DMS114 treated with DMSO at 0.1 percent for 48 hours (cell line): ENCODE measurements at regions not wholly inside any gene's neighbourhood (a gene's known extent, or its start where the extent isn't known, plus 50 kb on each side); places are given as distances from the start of the nearest gene placed in this dataset.
"Not testable (repeated sequence)": the region's sequence is repeated elsewhere in the genome, so short reads cannot be mapped to it uniquely, and the experiment has no call there.

Experiments used
- DNase-seq: peaks from one replicate; lab custom pipeline; 2025; ENCODE audit not compliant: unreplicated experiment; lab: John Stamatoyannopoulos, UW

GRCh38 chr2:185984670-185985069, 246.1 kb downstream of the FSIP2 start:
- no peak for DNase-seq

DNA sequence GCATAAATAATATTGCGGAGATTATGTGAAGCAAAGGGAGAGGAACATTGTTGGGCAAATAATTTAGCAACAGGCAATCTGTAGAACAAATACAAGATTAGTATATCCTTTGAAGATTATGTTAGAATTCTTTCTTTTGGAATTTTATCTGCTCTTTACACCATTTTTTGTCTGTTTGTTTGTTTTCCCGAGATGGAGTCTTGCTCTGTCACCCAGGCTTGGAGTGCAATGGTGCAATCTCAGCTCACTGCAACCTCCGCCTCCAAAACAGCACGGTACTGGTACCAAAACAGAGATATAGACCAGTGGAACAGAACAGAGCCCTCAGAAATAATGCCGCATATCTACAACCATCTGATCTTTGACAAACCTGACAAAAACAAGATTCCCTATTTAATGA, 250.3 kb downstream of the FSIP2 start:
- not testable (repeated sequence) for DNase-seq

DNA sequence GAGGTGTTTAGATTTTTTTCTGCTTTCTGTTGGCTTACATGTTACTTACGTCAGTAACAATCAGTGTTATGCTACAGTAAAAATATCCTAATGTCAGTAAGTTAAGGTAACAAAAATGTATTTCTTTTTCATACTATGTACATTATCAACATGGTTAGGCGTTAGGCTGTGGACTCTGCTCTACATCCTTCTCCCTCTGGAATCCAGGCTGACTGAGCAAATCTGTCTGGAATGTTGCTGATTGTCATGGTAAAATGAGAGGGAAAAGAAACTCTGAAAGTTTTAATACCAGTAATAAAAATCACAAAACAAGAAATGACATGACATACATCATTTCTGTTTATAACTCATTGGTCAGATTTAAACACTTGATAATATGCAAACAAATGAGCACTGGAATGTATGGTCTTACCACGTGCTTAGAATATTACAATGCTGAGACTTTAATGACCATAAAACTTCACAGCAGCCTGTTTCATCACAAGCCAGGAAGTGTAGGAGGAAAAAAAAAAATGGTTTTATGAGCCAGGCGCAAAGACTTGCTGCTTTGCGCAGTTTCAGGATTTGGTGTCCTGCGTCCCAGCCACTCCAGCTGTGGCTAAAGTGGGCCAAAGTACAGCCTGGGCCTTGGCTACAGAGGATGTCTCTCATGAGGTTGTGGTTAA, 252.4 kb downstream of the FSIP2 start:
- DNase-seq = no peak

DNA sequence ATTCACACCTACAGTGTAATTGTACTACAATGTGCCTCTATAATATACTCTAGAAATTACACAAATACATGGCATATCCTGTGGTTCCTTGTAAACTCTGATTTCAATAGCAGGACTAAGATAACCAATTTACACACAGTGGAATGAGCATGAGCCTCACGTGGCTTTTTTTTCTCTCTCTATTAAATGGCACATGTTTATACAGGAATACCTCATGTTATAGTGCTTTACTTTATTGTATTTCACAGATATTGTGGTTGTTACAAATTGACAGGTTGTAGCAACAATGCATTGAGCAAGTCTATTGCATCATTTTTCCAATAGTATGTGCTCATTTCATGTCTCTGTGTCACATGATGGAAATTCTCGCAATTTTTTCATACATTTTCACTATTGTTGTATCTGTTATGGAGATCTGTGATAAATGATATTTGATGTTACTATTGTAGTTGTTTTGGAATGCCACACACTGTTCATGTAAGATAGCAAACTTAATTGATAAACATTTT, 260.0 kb downstream of the FSIP2 start:
- DNase-seq = no peak

DNA sequence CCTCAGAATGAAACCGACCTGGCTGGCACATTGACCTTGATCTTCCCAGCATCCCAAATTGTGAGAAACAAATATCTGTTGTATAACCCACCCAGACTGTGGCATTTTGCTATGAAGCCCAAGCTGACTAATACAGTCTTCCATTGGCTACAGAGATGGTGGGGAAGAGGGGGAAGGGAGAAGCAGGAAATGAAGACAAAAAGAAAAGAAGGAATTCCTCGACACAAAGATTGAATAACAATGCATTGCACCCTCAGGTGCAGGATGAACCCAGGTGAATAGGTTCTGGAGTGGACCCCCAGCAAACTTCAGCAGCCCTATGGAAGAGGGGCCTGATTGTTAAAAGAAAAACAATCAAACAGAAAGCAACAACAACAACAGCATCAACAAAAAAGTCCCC, 270.7 kb downstream of the FSIP2 start:
- DNase-seq = no peak

GRCh38 chr2:186017278-186017677, 278.7 kb downstream of the FSIP2 start:
- DNase-seq = no peak

- no peak for DNase-seq
Measured at GRCh38 chr2:186024921-186025320, 286.3 kb downstream of the FSIP2 start.

DNA sequence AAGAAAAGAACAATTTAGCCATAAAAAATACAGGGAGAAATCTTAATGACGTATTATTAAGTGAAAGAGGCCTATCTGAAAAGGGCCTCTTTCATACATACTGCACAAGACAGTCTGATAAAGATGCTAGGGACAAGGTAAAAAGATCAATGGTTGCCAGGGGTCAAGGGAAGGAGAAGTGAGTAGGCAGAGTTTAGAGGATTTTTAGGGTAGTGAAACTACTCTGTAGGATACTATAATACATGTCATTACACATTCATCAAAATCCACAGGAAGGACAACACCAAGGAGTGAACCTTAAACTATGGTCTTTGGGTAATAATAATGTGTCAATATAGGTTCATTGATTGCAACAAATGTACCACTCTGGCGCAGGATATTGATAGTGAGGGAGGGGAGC, 289.3 kb downstream of the FSIP2 start:
- no peak for DNase-seq

DNA sequence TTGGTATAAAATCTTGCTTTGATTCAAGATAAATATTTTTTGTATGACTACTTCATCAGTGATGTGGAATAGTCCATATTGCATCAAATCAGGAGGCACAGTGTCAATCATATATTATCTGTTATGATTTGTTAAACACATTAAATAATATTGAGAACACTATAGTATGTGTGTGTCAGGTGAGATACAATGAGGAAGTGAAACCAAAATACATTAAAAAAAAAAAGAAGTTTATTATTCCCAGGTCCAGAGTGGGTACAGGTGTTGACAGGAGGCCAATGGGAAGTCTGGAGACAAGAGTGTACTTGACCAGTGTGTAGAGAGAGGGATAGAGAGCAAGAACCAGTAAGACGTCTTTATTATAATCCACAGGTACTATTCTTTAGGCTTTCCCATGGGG, 292.6 kb downstream of the FSIP2 start:
- DNase-seq = no peak

- DNase-seq = no peak
Measured at GRCh38 chr2:186032102-186032738, 293.6 kb downstream of the FSIP2 start.

GRCh38 chr2:186032930-186033329, 294.3 kb downstream of the FSIP2 start:
- no peak for DNase-seq

DNA sequence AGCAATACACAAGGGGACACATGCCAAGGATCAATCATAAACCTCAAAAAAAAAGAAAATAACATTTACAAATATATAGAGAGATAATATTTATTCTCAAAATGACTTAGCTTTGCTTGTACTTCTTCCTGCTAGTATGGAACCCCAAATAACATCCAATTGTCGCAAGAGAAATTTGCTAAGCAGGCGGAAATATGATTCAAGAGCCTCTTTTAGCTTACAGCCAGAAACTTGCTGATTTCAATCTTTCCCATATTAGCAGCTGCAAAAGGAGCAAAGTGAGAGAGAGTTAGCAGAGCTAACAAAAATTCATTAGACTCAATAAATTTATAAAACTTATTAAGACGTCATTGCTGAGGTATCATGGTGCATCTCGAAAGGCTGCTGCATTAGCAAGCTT, 294.9 kb downstream of the FSIP2 start:
- no peak for DNase-seq

DNA sequence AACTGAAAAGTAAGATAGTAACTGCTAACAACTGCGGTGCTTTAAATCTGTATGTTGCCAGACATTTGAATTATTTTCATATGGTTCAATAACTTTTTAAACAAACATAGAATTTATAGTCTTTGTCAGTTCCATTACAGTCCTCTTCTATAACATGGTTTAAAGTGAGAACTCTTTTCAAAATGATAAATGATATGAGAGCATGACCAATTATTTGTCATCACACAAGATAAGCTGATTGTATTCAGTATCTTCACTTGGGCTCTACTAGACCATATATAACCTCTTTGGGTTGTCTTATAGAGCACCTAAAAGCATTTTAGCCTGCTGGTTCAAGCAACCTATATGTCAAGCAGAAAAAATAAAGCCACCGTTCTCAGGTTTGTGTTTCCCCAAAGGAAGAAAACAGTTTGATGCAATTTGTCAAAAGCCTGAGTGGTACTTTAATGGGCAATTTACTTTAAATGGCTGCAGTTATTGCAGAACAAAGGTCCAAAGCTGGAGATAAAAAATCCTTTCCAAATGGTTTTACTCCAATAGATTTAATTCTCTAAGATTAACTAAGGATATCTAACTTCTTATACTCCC, 298.4 kb downstream of the FSIP2 start:
- no peak for DNase-seq

DNA sequence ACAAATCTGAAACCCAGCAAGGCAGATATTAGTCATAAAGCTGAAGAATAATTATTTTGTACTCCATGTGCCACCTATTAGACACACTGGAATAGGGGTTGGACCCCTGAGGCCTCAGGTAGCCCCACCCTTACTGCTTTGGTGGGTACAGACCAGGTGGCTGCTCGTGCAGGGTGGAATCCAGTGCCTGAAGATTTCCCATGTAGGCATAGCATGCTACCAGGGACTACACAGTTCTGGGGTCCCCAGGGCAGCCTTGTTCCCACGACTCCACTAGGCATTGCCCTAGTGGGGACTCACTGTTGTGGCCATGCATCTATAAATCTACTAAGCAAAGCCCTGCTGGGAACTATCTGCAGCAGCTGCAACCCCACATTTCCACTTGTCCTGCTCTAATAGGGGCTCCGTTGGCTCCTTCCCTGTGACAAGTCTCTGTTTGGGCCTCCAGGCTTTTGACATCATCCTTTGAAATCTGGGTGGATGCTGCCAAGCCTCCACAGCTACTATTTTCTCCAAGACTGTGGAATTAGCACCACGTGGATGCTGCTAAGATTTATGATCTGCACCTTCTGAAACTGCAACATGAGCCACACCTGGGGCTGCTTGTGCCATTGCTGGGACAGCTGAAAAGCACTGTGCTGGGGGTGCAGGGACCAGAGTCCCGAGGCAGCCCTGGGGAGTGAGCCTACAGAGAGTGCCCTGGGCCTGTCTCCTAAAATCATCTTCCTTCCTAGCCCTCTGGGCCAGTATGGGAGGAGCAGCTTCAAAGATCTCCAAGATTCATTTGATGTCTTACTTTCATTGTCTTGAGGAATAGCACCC, 303.8 kb downstream of the FSIP2 start:
- no peak for DNase-seq

DNA sequence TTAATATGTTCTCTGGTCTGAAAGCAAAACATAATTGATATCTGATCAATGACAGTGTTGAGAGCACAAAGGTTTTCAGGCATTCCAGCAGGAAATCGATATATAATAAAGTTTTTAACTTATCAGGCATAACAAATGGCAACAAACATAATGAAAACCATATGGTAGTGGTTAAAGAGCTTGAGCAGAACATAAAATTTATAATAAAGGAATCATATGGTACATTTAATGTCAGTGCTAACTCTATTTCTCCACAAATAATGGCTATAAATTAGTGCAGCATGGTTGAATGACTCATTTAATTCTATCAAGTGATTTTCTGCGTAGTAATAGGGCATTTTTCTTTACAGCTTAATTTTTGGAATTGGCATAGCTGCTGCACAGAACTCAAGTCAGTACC, 306.2 kb downstream of the FSIP2 start:
- DNase-seq = no peak

DNA sequence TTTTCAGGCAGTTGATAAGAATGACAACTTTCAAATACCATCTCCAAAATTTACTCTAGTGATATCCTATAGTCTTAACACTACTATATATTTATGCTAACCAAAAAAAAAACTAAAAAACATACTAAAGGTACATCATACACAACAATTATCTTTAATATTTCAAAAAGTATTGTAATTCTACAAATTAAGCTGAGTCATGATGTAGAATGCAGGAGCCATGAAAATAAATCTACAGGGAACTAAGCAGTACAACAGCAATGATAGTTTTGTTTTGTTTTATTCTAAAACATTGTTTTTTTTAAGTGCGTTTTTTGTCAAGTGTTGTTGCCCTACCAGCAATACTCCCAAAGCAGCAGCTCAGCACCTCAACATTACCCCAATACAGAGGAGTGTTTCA, 314.3 kb downstream of the FSIP2 start:
- DNase-seq = no peak

- no peak for DNase-seq
Measured at GRCh38 chr2:186058614-186059013, 320.0 kb downstream of the FSIP2 start.

DNA sequence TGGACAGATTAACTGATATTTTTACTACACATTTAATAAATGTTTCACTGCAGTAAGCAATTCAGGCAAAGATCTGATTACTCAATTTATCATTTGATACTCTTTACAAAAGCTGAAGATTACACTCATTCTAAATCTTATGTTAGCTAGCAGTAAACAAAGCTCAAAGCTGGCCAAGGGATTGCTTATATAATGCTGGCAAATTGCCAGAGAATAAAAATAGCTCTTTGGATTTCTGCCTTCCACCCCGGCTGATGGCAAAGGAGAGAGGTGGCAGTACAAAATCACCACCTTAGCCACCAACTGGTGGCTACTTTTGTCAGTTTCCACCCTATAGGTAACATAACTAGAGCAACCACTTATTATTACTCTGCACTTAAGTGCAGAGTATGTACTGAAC, 320.5 kb downstream of the FSIP2 start:
- no peak for DNase-seq

DNA sequence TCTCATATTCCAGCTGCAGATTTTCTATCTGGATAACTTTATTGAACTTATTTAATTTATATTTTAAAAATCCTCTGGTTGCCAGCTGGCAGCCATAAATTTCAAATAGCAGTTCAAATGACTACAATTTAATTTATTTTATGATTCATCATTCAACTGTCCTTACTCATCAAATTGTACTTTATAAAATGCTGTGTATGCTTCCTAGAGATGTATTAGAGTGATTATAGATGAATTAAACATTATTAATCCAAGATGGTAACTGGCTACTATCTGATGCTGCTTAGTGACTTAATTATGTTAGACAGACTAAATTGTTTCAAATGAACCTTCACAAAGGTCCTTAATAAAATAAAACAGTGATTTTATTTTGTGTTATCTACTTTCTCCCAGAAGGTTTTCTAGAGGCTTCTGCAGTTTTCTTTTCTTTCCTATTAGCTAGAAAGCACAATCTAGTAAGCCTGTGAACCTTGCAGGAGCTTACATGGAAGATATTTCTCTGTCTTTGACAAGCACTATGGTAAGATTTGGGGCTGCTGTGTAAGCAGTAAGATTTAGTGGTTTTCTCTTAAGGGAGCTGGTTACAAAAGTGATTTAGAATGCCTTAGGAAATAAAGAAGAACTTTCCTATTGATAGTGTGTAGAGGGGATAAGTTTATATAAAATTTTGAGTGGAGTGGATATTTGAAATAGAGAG, 322.3 kb downstream of the FSIP2 start:
- no peak for DNase-seq

GRCh38 chr2:186064507-186064906, 325.9 kb downstream of the FSIP2 start:
- no peak for DNase-seq

DNA sequence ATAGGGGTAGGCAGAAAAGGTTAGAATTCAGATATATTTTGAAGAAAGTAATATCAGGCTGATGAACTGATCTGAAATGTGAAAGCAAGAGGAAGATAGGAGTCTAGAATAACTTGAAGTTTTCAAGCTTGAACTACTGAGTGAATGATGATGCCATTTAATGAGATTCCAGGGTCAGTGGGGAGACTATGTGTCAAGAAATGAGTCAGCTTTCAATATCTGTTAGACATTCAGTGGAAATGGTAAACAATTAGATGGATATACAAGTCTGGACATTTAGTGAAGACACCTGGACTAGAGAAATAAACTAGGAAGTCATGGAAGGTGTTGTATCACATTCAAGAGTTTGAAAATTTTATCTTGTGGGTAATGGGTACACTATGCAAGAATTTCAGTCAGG, 326.9 kb downstream of the FSIP2 start:
- DNase-seq = no peak
